ENCODE measurements at regions not wholly inside any gene's neighbourhood (a gene's known extent, or its start where the extent isn't known, plus 50 kb on each side); places are given as distances from the start of the nearest gene placed in this dataset.

DNA sequence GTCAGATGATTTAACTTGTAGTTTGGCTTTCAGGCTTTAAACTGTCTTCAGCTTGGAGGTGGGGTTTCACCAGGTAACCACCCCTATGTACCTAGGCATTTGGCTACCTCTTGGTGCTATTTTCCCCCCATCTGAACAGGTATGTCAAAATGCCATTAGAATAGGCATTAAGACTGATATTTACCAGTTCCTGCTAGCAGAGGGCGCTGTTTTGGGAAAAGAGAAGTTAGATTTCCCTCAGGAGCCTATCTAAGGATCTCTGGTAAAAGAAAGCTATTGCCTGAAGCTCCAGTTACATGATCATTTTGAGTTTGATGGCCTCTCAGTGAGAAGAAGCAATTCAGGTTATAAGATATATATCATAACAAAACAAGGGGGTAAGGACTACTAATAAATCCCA, 879.1 kb downstream of the SH3BGRL start:
- DNase-seq (ENCODE audit: low read depth): no peak

DNA sequence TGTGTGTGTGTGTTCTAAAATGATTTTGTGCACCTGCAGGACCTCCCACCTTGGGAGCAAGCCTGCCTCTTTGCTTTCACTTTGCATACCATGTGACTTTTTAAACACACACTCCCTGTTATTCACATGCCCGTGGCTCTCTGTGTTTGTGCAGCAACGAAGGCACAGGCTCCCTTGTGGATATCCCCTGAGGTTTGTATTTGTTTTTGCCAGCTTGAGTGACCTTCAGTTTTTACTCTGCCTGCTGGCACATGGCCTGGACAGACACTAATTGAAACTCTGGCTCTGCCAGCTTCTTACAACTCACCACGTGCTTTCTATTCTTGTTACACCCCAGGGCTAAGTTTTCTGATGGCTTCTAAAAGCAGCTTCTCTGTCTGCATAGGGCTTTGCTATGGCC, 885.8 kb downstream of the SH3BGRL start:
- no peak for DNase-seq (ENCODE audit: low read depth)

DNA sequence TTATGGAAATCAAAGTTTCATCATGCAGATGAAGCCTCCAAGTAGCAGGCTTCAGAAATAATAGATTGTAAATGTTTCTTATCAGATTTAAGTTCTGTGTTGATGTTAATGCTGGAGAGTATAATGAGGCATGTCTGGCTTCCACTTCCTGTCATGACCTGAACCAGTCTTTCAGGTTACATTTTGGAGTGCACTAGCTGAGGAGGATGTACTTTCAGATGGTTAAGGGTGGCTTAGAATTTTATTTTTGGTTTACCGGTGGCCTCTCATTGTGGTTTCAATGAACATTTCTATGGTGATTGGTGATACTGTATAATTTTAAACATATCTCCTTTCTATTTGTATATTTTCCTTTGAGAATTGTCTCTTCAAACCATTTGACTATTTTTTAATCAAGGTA, 890.4 kb downstream of the SH3BGRL start:
- no peak for DNase-seq (ENCODE audit: low read depth)

DNA sequence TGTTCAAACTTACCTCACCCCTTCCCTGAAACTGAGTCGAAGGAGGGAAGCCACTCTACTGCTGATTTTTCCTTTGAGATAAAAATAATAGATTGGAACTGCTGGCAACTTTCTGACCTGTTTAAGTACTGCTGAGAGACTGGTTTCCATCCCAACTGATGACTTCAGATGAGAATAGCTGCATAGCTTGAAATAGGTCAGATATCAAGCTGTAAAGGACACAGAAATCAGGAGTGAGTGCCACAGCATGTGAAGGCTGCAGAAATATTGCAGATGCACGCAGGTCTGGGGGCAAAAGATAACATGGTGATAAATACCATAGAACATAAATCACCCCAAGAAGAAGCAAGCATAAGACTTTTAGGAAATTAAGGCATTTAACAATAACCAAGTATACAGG, 923.2 kb downstream of the SH3BGRL start:
- DNase-seq (ENCODE audit: low read depth): no peak

DNA sequence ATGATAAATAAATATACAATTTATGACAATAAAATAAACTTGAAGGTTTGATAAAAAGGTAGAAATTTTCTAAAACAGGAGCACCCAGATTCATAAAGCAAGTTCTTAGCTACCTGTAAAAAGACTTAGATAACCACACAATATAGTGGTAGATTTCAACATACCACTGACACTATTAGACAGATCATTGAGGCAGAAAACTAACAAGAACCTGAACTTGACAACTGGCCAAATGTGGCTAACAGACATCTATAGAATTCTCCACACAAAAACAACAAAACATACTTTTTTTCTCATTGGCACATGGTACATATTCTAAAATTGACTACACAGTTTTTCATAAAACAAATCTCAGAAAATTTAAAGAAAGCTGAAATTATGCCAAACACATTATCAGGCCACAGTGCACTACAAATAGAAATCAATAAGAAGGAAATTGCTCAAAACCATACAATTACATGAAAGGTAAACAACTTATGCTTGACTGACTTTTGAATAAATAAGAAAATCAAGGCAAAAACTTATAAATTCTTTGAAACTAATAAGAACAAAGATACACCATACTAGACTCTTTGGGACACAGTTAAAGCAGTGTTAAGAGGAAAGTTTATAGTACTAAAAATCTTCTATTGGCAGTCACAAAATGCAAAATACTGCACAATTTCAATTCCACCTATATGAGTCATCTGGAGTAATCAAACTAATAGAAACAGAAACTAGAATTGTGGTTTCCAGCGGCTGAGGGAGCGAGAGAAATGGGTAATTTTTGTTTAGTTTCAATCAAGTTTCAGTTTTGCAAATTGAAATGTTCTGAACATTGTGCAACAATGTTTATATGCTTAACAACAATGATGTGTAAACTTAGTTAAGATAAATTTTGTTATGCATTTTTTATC, 925.6 kb downstream of the SH3BGRL start:
- no peak for DNase-seq (ENCODE audit: low read depth)

DNA sequence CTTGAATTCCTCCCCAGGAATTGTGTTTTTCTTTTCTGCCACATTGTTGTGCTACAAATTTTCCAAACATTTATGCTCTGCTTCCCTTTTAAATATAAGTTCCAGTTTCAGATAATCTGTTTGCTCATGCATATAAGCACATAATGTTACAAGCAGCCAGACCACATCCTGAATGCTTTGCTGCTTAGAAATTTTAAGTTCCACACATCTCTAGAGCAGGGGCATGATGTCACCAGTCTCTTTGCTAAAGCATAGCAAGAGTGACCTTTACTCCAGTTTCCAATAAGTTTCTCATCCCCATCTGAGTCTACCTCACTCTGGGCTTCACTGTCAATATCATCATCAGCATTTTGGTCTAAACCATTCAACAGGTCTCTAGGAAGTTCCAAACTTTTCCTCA, 932.5 kb downstream of the SH3BGRL start:
- DNase-seq (ENCODE audit: low read depth): peak; percentile 28

DNA sequence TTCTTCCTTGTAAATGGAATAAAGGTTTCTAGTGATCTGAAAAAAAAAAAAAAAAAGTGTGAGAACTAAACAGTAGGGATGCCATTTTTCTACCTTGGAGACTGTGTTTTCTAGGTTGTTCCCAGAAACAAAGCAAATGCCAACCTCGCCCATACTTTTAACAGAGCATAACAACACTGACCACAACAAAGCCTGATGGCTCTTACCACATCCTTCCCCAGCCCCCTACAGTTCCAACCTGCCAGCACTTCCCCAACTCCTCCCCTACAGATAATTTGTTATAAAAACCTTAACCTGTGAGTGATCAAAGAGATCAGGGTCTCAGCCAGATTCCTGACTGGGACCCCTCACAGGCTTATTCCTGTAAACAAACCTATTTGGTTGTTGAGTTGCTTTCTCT, 940.0 kb downstream of the SH3BGRL start:
- peak; percentile 2 for DNase-seq (ENCODE audit: low read depth)

DNA sequence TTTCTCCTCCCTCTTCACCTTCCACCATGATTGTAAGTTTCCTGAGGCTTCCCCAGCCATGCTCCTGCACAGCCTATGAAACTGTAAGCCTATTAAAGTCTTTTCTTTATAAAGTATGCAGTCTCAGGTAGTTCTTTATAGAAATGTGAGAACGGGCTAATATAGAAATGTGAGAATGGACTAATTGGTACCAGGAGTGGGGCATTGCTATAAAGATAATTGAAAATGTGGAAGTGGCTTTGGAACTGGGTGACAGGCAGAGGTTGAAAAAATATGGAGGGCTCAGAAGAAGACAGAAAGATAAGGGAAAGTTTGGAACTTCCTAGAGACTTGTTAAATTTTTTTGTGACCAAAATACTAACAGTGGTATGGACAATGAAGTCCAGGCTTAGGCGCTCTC, 959.3 kb downstream of the SH3BGRL start:
- no peak for DNase-seq (ENCODE audit: low read depth)

DNA sequence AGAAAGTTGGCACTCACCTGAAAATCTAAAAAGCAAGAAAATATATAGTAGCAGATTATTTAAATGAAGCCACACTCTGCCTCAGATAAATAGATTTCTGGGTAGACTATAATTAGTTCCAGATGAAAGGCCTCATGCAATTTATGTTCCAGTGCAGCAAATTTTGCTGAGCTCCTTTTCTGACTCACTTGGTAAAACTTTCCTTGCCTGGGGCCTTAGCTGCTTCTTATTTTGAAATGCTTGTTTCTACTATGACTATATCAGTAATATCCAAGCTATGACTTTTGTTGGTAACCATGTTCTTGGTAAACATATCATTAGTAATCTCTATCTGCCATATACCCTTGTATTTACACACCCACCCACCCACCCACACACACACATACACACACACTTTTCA, 961.8 kb downstream of the SH3BGRL start:
- DNase-seq (ENCODE audit: low read depth): no peak

DNA sequence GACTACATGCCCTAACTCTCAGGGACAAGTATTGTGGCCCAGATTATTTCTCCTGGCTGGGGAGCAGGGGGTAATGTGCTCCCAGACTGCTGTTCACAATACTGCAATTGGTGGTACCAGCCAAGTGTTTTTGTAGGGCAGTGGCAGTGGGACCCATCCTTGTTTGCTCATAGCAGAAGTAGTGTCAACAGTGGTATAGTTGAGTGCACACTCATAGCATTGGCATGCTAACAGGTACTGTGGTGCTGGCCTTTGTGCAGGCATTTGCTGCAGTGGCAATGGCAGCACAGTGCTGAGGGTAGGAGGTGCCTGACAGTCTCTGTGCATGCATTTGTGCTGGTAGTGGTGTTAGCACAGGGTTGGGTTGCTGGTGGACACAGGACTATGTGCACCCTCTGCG, 995.0 kb downstream of the SH3BGRL start:
- DNase-seq (ENCODE audit: low read depth): no peak

DNA sequence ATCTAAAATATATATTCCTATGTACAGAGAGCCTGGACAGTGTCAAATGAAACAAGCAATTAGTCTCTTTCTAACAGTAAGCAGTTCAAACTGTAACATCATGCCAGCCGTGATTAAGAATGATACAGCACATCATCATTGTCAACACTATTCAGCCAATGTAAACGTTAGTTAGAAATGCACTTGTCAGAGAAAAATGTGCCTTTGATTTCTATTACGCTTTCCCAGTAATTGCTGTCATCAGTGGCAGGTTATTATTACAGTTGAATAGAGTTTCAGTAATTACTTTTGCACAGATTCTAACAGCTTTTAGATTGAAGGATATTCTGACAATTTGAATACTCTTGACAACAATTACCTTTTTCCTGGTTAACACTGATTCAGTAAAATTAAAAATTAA, 1007.1 kb downstream of the SH3BGRL start:
- no peak for DNase-seq (ENCODE audit: low read depth)

DNA sequence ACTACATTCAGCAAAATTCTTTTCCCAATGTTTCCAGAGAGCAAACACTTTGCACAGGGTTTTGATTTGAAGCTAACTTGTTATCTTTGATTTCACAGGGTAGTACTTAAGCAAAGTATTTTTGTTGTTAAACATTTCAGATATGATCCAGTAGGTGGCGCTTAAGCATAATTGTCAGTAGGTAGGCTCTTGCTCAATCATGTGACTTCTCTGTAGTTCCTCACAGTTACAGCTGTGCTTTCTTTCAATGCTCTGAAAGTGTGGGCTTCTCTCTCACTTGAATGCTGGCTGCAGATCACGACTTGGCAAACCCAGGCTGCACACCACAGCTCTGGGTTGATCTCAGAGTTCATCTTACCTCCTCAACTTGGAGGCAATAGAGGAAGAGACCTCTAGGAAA, 1016.5 kb downstream of the SH3BGRL start:
- peak; percentile 48 for DNase-seq (ENCODE audit: low read depth)

DNA sequence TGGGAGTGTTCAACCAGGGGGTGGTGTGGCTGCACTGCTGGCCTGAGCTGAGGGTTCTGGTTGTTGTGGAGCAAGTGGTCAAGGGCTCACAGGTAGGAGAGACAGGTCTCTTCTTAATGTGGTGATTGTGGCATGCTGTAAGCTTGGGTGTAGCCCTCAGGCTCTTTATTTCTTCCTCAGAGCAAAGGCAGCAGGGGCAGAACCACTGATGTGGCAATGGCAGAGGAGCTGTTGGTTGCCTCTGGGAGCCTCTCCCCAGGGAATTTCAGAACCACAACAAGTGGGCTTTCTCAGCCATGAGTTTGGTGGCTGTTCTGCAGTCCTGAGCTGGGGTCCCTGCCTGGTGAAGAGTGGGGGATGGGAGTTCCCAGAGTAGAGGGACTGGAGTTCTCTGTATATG, 1017.2 kb downstream of the SH3BGRL start:
- DNase-seq (ENCODE audit: low read depth): no peak

DNA sequence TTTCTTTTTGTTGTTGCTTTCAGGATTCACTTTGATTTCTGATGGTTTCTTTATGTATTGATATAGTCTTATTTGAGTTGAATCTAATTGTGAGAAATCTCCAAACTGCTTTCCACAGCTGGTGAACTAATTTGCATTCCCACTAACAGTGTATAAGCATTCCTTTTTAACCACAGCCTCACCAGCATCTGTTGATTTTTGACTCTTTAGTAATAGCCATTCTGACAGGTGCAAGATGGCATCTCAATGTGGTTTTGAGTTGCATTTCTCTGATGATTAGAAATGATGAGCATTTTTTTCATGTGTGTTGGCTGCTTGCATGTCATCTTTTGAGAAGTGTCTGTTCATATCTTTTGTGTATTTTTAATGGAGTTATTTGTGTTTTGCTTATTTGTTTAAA, 1023.1 kb downstream of the SH3BGRL start:
- peak; percentile 52 for DNase-seq (ENCODE audit: low read depth)

DNA sequence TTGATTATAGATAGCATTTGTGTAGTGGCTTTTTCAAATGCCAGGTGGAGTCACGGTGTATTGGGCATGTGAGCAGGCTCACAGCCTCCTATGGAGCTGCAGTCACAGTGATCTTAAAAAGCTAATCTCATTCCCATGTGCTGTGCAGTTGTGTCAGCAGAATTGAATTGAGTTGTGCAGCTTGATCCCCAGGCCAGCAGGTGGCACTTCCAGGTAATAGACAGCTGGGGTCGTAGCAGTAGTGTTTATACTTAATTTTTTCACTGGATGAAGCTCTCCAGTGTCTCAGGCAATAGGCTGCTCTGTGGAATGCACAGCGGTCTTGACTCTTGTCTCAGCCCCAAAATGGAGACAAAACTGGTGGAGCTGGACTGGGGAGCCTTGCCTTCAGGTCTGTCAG, 1028.1 kb downstream of the SH3BGRL start:
- no peak for DNase-seq (ENCODE audit: low read depth)

DNA sequence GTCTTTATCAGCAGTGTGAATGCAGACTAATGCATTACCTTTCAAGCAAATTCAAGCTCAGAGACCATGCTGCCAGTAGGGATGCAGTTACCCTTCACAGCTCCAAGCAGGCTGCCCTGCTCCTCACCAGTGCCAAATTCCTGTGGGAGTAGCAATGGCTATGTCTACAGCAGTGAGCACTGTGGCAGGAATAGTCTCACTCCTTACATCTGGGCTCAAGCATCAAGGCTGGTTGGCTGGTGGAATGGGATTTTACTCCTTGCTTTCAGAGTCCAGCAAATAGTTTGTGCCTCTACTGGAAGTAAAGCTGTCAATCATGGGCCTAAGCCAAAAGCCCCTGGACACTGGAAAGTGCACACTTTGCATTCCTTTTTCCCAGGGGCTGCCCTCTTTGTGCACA, 1030.8 kb downstream of the SH3BGRL start:
- DNase-seq (ENCODE audit: low read depth): no peak

DNA sequence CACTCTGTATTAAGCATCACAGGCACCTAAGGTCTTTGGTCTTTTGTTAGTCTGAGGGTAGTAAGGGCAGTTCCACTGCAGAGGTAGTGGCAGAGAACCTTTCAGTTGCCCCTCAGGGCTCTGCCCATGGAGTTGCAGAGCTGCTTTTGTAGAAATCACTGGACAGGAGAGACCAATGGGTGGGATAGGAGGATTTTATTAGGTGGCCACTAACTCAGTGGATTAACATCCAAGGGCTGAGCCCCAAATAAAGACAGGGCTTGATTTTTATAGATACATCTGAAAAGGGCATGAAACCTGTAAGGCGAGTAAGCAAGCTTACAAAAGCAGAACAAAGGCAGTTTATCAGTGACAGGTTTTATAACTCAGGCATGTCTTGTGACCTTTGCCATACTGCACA, 1035.4 kb downstream of the SH3BGRL start:
- DNase-seq (ENCODE audit: low read depth): no peak

All from LHCN-M2 (cell line).